HG02970 (cell line): ENCODE measurements at regions not wholly inside any gene's neighbourhood (a gene's known extent, or its start where the extent isn't known, plus 50 kb on each side); places are given as distances from the start of the nearest gene placed in this dataset.

Experiments
- ATAC-seq: cut with Tn5 transposase; IDR thresholded peaks from one replicate; pipeline ENCODE4 v1.9.1; 2021; ENCODE audit warnings: mild to moderate bottlenecking, moderate library complexity, moderate number of reproducible peaks; ENCODE audit not compliant: unreplicated experiment, low FRiP score

DNA sequence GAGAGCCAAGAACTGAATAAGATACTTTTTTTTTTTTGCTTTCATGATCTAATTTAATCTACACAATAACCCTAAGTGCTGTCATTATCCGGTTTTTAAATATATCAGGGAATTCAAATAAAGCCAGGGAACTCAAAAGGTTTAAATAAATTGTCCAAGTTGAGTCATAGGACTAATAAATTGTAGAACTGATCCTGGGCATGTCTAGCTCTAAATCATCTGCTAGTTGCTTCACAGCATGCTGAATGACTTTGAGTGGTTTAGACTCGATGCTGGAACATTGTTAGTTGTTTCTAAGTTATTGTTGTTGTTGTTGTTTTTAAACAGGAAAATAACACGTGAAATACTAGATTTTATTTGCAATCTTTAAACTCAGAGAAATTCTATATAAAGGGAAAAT is 147.2 kb upstream of the HNMT start:
- no peak for ATAC-seq

DNA sequence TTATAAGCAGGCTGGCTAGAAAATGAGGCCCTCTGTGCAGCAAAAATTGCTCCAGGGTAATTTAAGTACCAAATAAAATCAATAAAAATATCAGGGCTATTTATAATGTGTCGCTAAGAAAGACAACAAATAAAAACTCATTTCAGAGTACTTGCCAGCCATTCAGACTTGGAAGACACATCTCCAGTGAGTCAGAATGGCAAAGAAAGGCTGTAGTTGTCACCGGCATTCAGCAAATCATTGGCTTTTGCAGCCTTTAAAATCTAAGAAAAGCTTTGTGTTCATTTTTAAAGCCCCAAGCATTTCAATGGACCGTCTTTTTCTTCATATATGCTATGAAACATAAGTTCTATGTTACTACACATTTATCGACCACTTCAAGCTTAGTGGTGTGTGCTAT is 141.1 kb upstream of the HNMT start:
- no peak for ATAC-seq

GRCh38 chr2:137824501-137824900 is 139.8 kb upstream of the HNMT start:
- no peak for ATAC-seq

DNA sequence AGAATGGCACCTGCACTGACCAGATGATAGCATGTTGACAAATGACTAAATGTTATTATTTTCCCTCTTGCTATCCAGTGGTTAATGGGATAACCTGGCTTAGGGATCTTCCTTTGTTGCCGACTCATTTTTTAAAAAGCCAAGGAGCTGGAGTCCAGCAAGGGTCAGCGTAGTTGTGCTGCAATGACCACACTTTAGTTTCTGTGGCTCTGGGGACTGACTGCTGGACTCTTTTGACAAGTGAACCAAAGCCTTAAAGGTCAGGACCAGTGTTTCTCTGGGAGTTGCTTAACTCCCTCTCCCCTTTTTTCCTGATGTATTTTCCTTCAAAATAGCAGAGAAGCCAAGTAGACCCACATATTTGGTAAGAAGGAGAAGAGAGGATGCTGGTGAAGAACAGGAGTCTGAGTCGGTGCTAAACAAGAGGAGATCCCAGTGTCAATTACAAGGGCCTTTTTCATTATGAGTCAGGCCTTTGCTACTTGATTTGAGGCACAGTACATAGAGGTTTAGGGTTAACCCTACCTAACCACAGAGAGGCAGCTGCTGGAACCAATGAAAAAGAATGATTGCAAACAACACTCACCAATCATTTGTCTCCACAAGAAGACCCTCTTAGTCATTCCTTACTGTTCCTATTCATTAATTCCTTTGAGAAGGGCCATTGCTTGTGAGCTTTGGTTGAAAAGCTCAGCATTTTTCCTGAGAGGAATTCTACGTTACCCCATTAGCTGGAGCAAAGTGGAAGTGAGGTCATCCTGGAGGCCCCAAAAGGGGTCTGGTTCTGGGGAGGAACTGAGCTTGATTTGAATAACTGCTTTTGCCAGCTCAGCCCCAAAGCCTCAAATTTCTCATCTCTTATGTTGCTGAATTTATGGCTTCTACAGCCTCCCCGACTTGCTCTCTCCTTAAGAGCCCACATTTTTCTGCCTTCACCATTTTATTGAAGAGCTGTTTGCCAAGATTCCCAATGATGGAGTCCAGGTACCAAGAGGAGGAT is 137.6 kb upstream of the HNMT start:
- ATAC-seq = peak; percentile 78

DNA sequence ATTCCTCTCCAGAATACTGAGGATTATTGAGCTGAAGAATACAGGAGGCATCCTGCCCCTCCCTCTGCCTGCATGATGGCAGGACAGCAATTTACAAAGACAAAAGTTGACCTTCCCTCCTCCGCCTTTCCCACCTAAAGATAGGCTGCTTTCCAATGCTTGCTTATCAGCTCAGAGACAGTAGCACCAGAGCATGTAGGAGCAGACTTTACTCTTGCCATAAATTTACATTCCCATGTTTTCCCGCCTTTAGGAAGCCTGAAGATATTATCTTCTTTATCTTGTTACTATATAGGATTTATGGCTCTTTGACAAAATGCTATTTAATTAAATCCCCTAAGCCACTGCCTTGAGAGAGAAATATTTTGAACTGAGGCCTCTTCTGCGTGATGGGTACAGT is 135.6 kb upstream of the HNMT start:
- ATAC-seq = no peak

DNA sequence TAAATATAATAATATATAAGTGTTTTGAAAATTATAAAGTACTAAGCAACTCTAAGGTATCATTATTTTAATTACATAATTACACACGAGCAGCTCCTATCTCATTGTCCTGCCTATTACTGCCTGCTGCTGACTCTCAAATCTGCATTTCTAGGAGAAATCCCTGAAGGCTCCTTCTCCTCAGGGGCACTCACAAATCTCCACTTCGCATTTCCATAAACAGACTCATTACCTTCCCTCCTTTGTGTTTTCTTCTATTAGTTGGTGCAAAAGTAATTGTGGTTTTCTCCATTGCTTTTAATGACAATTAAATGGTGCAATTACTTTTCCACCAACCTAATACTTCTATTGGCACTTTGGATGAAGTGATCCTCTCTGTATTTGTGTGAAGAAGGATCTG is 135.0 kb upstream of the HNMT start:
- no peak for ATAC-seq

DNA sequence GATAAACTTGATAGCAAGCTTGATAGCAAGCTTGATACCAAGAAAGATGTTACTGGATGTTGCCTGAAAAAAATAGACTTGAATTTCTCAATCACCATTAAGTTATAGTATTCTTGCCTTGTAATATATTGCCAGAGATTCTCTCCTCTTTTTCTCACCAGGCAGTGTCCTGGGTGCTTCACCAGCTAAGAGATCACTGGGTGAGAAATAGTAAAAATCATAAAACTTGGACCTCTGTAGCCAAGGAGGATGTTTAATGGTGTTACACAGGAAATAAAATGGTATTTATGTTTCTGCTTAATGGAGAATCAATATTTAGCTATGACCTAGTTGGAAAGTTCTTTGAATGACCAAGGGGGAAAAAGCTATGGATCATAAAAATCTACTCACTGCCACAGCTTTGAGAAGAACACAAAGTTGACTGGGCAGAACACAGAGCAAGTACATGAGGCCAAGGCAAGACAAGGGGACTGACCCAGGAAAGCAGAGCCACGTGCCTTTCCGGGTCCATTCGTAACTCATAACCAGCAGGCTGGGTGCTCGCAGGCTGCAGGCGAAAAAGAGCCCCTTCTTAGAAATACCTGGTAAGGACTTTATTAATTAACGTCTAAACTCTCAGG is 129.4 kb upstream of the HNMT start:
- ATAC-seq = no peak

- ATAC-seq = no peak
Observed at GRCh38 chr2:137836671-137837070, 127.6 kb upstream of the HNMT start.

DNA sequence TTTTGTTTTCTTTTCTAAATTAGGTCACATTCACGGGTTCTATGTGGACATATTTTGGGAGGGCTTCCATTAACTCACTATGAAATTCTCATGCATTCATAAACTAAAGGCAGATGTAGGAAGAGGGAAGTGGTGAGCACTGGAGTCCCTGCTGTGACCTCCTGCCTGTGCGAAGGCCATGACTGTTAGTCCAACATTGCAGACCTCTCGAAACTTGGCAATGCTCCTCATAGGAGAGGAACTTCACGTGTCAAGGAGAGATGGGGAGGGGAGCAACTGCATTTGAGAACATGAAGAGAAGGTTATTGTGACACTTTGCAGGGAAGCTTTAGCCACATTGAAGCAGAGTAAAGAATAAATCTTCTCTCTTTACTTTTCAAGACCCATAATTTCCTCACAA is 126.4 kb upstream of the HNMT start:
- no peak for ATAC-seq

DNA sequence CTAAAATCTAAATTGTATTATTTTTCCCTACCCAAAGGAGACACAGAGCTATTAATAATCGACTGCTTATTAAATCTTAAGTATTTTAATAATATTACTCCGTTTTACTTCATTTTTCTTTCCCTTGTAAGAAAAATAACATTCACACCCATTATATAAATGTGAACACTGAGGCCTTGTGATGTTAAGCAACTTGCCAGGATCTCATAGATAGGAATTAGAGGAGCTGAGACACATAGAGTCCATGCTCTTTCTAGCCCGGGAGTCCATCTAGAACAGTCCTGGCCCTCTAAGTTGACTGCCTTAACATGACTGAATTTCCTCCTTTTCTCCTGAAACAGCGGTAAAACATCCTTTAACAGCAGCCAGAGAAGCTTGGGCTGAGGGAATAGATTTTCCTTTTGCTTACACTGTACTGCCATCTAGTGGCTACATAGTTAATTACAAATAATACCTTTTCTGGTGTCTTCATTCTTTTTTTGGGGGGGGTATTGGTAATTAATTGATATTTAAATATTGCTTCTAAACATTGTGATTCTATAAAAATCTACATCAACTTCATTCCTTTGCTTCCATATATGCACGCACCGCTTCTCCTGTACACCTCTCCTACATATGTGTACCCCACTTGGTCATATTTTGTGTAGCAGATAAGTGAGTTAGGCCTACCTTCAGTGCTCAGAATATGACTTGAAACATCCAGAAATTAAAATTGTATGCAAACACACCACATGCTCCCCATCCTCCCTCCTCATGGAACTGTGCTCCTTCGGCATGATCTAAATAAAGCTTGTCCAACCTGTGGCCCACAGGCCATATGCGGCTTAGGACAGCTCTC is 125.8 kb upstream of the HNMT start:
- no peak for ATAC-seq

GRCh38 chr2:137842430-137842829 is 121.8 kb upstream of the HNMT start:
- no peak for ATAC-seq

DNA sequence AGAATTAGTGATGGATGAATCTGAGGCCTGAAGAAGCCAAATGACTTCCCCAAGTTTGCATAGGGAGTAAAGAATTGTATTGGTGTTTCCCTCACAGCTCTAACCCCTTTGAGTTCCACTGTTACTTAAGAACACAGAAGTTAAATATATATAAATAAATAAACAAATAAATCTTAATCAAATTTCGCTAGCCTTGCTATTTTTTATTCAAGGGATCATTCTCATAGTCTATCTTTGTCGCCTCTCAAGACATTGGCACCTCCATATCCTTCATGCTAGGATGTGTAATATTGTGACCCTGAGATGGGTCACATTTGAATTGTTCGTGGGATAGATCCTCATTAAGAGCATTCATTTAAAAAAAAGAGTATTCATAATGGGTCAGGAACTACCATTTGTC is 121.3 kb upstream of the HNMT start:
- ATAC-seq = no peak

DNA sequence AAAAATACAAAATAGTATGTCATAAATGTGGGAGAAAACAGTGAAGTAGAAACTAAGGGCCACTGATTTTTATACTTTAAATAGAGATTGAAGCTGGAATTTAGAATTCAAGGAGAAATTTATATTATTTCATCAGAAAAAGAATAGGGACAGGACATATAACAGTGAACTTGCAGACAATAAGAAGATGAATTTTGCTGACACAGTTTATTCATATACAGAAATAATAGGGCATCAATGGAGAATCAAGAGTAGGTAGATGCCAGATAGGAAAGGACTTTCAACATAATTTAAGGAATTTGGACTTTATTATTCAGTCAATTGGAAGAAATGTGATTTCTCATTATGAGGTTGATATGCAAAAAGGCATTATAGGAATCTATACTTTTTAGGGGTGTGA is 118.9 kb upstream of the HNMT start:
- no peak for ATAC-seq

DNA sequence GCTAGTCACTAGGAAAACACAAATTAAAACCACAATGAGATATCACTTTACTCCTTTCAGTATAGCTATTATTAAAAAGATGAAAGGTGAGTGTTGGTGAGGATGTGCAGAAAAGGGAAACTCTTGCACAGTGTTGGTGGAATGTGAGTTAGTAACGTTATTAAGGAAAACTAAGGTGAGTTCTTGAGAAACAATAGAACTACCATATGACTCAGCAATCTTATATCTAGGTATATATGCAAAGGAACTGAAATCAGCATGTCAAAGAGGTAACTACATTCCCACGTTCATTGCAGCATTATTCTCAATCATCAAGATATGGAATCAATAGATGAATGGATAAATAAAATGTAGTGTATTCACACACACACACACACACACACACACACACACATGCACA is 117.3 kb upstream of the HNMT start:
- no peak for ATAC-seq

GRCh38 chr2:137847443-137847842 is 116.8 kb upstream of the HNMT start:
- ATAC-seq = no peak

DNA sequence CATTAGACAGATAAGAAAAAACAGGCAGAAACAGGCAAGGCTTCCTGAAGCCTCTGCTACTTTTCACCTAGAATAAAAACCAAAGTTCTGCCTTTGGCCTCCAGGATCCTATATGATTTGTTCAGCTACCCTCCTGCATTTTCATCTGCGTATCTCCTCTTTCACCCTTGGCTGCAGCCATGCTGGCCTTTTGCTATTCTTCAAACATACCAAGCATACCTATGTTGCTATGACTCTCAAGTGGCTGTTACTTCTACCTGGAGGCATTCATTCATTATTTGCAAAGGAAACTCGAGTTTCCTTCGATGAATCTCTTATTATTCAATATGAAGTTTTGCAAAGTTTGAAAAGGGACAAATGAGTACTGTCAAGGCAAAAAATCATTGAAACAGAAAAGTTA is 106.4 kb upstream of the HNMT start:
- no peak for ATAC-seq

DNA sequence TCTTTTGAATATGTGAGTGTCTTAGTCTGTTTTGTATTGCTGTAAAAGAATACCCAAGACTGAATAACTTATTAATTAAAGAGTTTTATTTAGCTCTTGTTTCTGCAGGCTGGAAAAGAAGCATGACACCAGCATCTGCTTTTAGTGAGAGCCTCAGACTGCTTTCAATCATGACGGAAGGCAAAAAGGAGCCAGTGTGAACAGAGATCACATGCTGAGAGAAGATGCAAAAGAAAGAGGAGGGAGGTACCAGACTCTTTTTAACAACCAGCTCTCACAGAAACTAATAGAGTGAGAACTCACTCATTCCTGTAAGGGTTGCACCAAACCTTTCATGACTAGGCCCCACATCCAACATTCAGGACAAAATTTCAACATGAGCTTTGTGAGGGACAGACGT is 101.6 kb upstream of the HNMT start:
- no peak for ATAC-seq

DNA sequence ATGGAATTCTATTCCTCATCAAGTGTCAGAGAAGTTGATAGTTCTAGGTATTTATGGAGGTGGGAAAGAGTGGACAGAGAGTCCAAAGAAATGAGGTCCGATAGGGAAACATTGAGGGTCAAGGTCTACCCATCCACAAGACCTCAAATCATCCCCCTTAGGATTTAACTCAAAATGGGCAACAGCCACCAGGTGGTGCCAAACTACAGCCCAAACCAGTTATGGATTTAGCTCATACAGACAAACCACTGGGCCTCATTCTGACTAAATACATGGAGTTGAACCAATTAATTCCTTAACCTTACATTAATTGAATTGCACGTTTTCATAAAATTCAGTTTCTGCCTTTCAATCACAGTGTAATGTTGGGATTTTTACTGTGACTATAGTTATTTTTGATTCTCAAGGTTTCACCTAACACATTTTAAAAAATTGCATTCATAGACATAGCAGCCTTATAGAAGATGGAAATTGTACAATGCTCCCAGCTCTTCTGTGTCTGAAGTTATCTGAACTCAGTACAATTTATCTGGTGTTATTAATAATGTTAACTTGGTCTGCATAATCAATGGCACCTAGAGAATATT is 98.2 kb upstream of the HNMT start:
- peak; percentile 57 for ATAC-seq

GRCh38 chr2:137870682-137871081 is 93.6 kb upstream of the HNMT start:
- ATAC-seq = peak; percentile 68

DNA sequence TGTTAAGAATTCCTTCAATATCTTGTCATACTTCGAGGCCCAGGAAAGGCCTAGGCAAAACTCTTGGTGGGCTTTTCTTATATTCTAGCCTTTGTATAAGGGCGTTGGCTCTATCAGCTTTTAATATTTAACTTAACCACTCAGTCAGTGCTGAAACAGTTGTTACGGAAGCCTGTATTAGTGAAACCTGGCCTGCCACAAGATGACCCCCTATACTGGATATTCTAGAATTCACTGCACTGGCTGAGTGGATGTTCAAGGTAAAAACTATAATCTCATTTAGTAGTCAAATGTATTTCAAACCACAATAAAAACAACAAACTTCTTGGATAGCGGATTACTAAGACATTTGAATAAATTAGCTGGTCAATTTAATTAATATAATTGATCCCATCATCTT is 91.7 kb upstream of the HNMT start:
- ATAC-seq = no peak
